Fibroblast of the aortic adventitia (primary cell): ENCODE measurements at regions not wholly inside any gene's neighbourhood (a gene's known extent, or its start where the extent isn't known, plus 50 kb on each side); places are given as distances from the start of the nearest gene placed in this dataset.

Source experiments
- DNase-seq: peaks from one replicate; pipeline ENCODE4 v3.0.0-alpha.2; 2010; ENCODE audit warnings: low read depth
- H3K4me3 ChIP-seq: 2 replicates; pipeline ENCODE4 v1.5.1; 2011; ENCODE audit warnings: low read depth, mild to moderate bottlenecking, control low read depth, low read length, moderate library complexity
- CTCF ChIP-seq: IDR thresholded peaks from 2 replicates; pipeline ENCODE4 v1.5.1; 2011; ENCODE audit warnings: mild to moderate bottlenecking, low read length, control low read depth, inconsistent platforms; ENCODE audit not compliant: insufficient read depth

GRCh38 chr13:30850204-30850866 lies 55.7 kb upstream of the MEDAG start:
- DNase-seq = peak; percentile 20
- H3K4me3 ChIP-seq = no peak overlapping the region
- TF ChIP-seq CTCF = no peak

GRCh38 chr13:30850867-30851211 lies 55.2 kb upstream of the MEDAG start:
- no peak overlapping the region for H3K4me3 ChIP-seq
- no peak for TF ChIP-seq CTCF
- no peak for DNase-seq

GRCh38 chr13:30851697-30852096 lies 54.4 kb upstream of the MEDAG start:
- no peak for DNase-seq
- H3K4me3 ChIP-seq = no peak overlapping the region
- no peak for TF ChIP-seq CTCF

GRCh38 chr13:30855569-30855968 lies 50.5 kb upstream of the MEDAG start:
- TF ChIP-seq CTCF = no peak

GRCh38 chr13:30856005-30856790 lies 49.9 kb upstream of the MEDAG start:
- DNase-seq = no peak
- no peak overlapping the region for H3K4me3 ChIP-seq
- TF ChIP-seq CTCF = no peak

More at GRCh38 chr13:30855569-30855968, 50.5 kb upstream of the MEDAG start:
- DNase-seq = no peak
- H3K4me3 ChIP-seq = no peak overlapping the region
